ENCODE measurements at regions not wholly inside any gene's neighbourhood (a gene's known extent, or its start where the extent isn't known, plus 50 kb on each side); places are given as distances from the start of the nearest gene placed in this dataset.

DNA sequence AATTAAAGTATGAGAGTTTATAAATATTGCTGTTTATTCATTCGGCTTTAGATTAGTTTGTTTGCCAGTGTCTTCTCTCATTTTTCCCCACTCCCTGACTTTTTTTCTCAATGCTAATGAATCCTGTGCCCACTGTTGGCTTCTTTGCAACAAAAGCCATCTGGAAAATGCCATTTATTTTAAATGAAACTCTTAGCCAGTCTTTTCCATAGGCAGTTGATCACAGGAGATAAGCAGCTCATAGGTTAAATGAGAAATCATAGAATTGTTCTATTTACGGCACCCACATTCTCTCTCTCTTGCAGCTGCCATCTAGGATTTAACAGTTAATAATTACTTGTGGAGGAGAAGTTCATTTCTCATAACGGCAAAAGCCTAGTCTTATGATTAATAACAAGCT lies 249.3 kb upstream of the POM121L12 start:
- TF ChIP-seq POLR2A (IDR thresholded peaks at IDR 0.05; ENCODE audit: low read depth, low read length) (no peak), TAF1 (IDR thresholded peaks at IDR 0.05; ENCODE audit: low read depth, low read length) (no peak), POLR2AphosphoS5 (IDR thresholded peaks at IDR 0.05; ENCODE audit: low read depth, low read length) (no peak), SPI1 (IDR thresholded peaks at IDR 0.05; ENCODE audit: low read depth, low read length) (no peak)
